Trophoblast cell (in vitro differentiated cells and primary cell): ENCODE measurements at regions not wholly inside any gene's neighbourhood (a gene's known extent, or its start where the extent isn't known, plus 50 kb on each side); places are given as distances from the start of the nearest gene placed in this dataset.

ENCODE experiments used
- DNase-seq, 2 donors: peaks; one replicate each; pipeline ENCODE4 v3.0.0-alpha.2; 2016
- H2AFZ ChIP-seq: 2 replicates; pipeline ENCODE4 v1.6.1; 2013; ENCODE audit warnings: low read length, moderate library complexity, mild to moderate bottlenecking; ENCODE audit not compliant: insufficient read depth, poor library complexity
- H2AK5ac ChIP-seq: 2 replicates; pipeline ENCODE4 v1.6.1; 2013; ENCODE audit warnings: mild to moderate bottlenecking, low read length
- H2BK120ac ChIP-seq: 2 replicates; pipeline ENCODE4 v1.6.1; 2013; ENCODE audit warnings: low read length, mild to moderate bottlenecking, moderate library complexity; ENCODE audit not compliant: insufficient read depth, poor library complexity
- H2BK12ac ChIP-seq: 2 replicates; pipeline ENCODE4 v1.6.1; 2013; ENCODE audit warnings: mild to moderate bottlenecking, low read length, moderate library complexity
- H2BK5ac ChIP-seq: 2 replicates; pipeline ENCODE4 v1.6.1; 2013; ENCODE audit warnings: low read length, low read depth, moderate library complexity, mild to moderate bottlenecking; ENCODE audit not compliant: poor library complexity
- H3K14ac ChIP-seq: 2 replicates; pipeline ENCODE4 v1.6.1; 2013; ENCODE audit warnings: mild to moderate bottlenecking, low read length
- H3K18ac ChIP-seq: 2 replicates; pipeline ENCODE4 v1.6.1; 2013; ENCODE audit warnings: mild to moderate bottlenecking, low read length
- H3K23ac ChIP-seq: 2 replicates; pipeline ENCODE4 v1.6.1; 2013; ENCODE audit warnings: low read length
- H3K27ac ChIP-seq: 2 replicates; pipeline ENCODE4 v1.5.1; 2013; ENCODE audit warnings: low read depth, mild to moderate bottlenecking, inconsistent platforms, low read length, moderate library complexity
- H3K27me3 ChIP-seq: 2 replicates; pipeline ENCODE4 v1.6.1; 2013; ENCODE audit warnings: inconsistent platforms, mild to moderate bottlenecking, low read length, moderate library complexity; ENCODE audit not compliant: insufficient read depth
- H3K36me3 ChIP-seq, 2 experiments: 1 replicate in 1 of 2; 2 replicates in 1 of 2; pipeline ENCODE4 v1.6.1; 2013; ENCODE audit warnings: low read length in 2 of 2, mild to moderate bottlenecking in 2 of 2, moderate library complexity in 1 of 2; ENCODE audit not compliant: insufficient read depth in 2 of 2, control insufficient read depth in 1 of 2
- H3K4ac ChIP-seq: 2 replicates; pipeline ENCODE4 v1.6.1; 2013; ENCODE audit warnings: low read depth, mild to moderate bottlenecking, low read length, moderate library complexity
- H3K4me1 ChIP-seq, 2 experiments: 1 replicate in 1 of 2; 2 replicates in 1 of 2; pipeline ENCODE4 v1.6.1; 2013; ENCODE audit warnings: low read length in 2 of 2, mild to moderate bottlenecking in 2 of 2, moderate library complexity in 1 of 2; ENCODE audit not compliant: insufficient read depth in 2 of 2, control insufficient read depth in 1 of 2
- H3K4me2 ChIP-seq: 2 replicates; pipeline ENCODE4 v1.6.1; 2013; ENCODE audit warnings: inconsistent platforms, mild to moderate bottlenecking, low read length, moderate library complexity
- H3K4me3 ChIP-seq: 2 replicates; pipeline ENCODE4 v1.5.1; 2013; ENCODE audit warnings: mild to moderate bottlenecking, low read depth, low read length, inconsistent platforms
- H3K79me1 ChIP-seq: one replicate; pipeline ENCODE4 v1.6.1; 2013; ENCODE audit warnings: low read length
- H3K79me2 ChIP-seq: 2 replicates; pipeline ENCODE4 v1.6.1; 2013; ENCODE audit warnings: low read length, mild to moderate bottlenecking; ENCODE audit not compliant: control insufficient read depth, insufficient read depth, poor library complexity
- H3K9ac ChIP-seq: 2 replicates; pipeline ENCODE4 v1.6.1; 2013; ENCODE audit warnings: mild to moderate bottlenecking, low read length
- H3K9me3 ChIP-seq: 2 replicates; pipeline ENCODE4 v1.6.1; 2013; ENCODE audit warnings: low read depth, mild to moderate bottlenecking, control low read depth, inconsistent platforms, low read length; ENCODE audit not compliant: insufficient read depth
- H4K12ac ChIP-seq: 2 replicates; pipeline ENCODE4 v1.6.1; 2013; ENCODE audit warnings: low read depth, mild to moderate bottlenecking, low read length, moderate library complexity
- H4K8ac ChIP-seq: 2 replicates; pipeline ENCODE4 v1.6.1; 2013; ENCODE audit warnings: low read depth, mild to moderate bottlenecking, low read length, moderate library complexity
- H4K91ac ChIP-seq: one replicate; pipeline ENCODE4 v1.6.1; 2013; ENCODE audit warnings: low read depth, mild to moderate bottlenecking, low read length, moderate library complexity
- WGBS: extraction: QIAGEN DNeasy Blood & Tissue Kit; methylation state at CpG from one replicate; pipeline ENCODE4 v1.1.7; 2013; ENCODE audit warnings: missing lambda C conversion rate; ENCODE audit not compliant: insufficient read length, insufficient coverage; ENCODE audit errors: extremely low coverage; 5-methylcytosine and 5-hydroxymethylcytosine counted together

DNA sequence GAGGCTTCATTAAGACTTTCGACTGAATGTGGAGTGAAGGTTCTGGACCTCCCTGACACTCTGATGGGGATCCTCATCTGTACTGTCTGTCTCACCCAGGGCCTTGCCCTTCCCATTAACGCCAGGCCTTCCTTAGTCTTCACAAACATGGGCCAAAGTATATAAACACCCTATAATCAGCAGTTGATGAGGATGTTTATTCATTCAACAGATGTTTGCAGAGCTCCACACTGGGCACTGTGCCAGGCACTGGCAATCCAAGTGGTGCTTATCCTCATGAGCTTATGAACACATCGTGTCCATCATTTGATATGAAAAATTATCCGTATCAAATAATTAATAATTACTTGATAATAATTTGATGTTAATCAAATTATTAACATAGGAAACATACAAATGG, 454.4 kb downstream of the FUT8 start:
- H4K12ac ChIP-seq = no peak overlapping the region
- WGBS = no CpG with 5 or more reads among the region's 4 CpGs
- no peaks in the 10 kb centered on the region for H3K36me3 ChIP-seq
- no peak overlapping the region for H2AFZ ChIP-seq
- H2BK12ac ChIP-seq = no peak overlapping the region
- no peak overlapping the region for H3K27ac ChIP-seq
- no peaks in the 10 kb centered on the region for H3K79me1 ChIP-seq
- no peak overlapping the region for H3K9ac ChIP-seq
- no peak overlapping the region for H3K4ac ChIP-seq
- no peak overlapping the region for H4K91ac ChIP-seq
- H3K4me1 ChIP-seq = no peaks in the 10 kb centered on the region
- H2AK5ac ChIP-seq = no peak overlapping the region
- H3K4me3 ChIP-seq = no peak overlapping the region
- DNase-seq = no peak
- H2BK5ac ChIP-seq = no peak overlapping the region
- H3K23ac ChIP-seq = no peak overlapping the region
- H3K9me3 ChIP-seq = no peaks in the 10 kb centered on the region
- H3K27me3 ChIP-seq = no peaks in the 10 kb centered on the region
- H3K79me2 ChIP-seq = no peaks in the 10 kb centered on the region
- H3K14ac ChIP-seq = no peak overlapping the region
- no peak overlapping the region for H3K18ac ChIP-seq
- no peak overlapping the region for H4K8ac ChIP-seq
- no peak overlapping the region for H2BK120ac ChIP-seq
- no peak overlapping the region for H3K4me2 ChIP-seq

DNA sequence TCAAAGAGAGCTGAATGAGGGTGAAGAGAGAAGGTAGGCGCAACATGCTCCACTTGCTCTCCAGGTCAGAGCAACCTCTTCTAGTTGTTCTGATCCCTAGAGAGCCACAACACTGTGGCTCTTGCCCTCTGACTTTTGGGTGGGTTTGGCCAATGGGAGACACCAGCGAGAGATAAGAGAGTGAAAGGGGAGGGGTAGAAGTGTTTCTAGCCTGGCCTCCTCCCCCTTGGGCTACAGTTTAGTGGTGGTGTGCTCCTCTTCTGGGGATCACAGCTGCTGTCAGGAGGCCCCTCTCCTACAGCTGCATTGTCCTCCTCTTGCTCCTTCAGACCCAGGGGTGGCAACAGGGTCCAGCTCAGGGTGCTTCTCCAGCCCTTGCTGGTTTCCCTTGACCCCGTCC, 454.8 kb downstream of the FUT8 start:
- Histone ChIP-seq H2AK5ac (no peak overlapping the region), H2BK120ac (no peak overlapping the region), H3K9ac (no peak overlapping the region), H3K79me2 (no peaks in the 10 kb centered on the region), H4K8ac (no peak overlapping the region), H3K14ac (no peak overlapping the region), H3K4me1 (no peaks in the 10 kb centered on the region), H4K91ac (no peak overlapping the region), H3K4me2 (no peak overlapping the region), H3K79me1 (no peaks in the 10 kb centered on the region), H2AFZ (no peak overlapping the region), H3K9me3 (no peaks in the 10 kb centered on the region), H3K18ac (no peak overlapping the region), H2BK12ac (no peak overlapping the region), H3K36me3 (no peaks in the 10 kb centered on the region), H2BK5ac (no peak overlapping the region), H3K23ac (no peak overlapping the region), H3K4me3 (peak overlapping the region; percentile 26), H3K27me3 (no peaks in the 10 kb centered on the region), H3K4ac (no peak overlapping the region), H3K27ac (no peak overlapping the region), H4K12ac (no peak overlapping the region)
- WGBS = no CpG with 5 or more reads among the region's 3 CpGs
- no peak for DNase-seq

DNA sequence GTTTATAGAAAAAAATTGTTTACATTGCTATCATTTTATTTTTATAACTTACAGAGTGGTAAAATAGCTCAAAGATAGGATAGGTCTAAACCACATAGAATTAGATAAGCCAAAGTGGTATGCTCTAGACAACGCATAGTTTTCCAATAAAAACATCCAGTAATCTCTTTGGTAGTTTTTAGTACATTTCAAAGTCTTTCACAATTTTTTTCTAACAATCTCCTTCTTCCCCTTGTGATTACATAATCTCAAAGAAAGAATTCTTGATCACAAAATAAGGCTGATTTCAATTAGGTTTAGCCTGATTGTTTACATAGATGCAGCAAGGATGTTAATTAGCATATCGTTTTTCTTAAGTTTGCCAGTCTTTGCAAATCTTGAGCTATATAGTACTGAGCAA, 460.0 kb downstream of the FUT8 start:
- Histone ChIP-seq H2BK12ac (no peak overlapping the region), H4K8ac (no peak overlapping the region), H3K27ac (no peak overlapping the region), H3K18ac (no peak overlapping the region), H3K4me3 (no peak overlapping the region), H3K9me3 (no peaks in the 10 kb centered on the region), H3K4me2 (no peak overlapping the region), H2AK5ac (no peak overlapping the region), H2BK120ac (no peak overlapping the region), H3K4ac (no peak overlapping the region), H2AFZ (no peak overlapping the region), H3K4me1 (no peaks in the 10 kb centered on the region), H3K9ac (no peak overlapping the region), H3K27me3 (no peaks in the 10 kb centered on the region), H4K91ac (no peak overlapping the region), H3K36me3 (no peaks in the 10 kb centered on the region), H3K79me1 (no peaks in the 10 kb centered on the region), H4K12ac (no peak overlapping the region), H3K23ac (no peak overlapping the region), H3K14ac (no peak overlapping the region), H2BK5ac (no peak overlapping the region), H3K79me2 (no peaks in the 10 kb centered on the region)
- no CpG with 5 or more reads among the region's 2 CpGs for WGBS
- no peak for DNase-seq

DNA sequence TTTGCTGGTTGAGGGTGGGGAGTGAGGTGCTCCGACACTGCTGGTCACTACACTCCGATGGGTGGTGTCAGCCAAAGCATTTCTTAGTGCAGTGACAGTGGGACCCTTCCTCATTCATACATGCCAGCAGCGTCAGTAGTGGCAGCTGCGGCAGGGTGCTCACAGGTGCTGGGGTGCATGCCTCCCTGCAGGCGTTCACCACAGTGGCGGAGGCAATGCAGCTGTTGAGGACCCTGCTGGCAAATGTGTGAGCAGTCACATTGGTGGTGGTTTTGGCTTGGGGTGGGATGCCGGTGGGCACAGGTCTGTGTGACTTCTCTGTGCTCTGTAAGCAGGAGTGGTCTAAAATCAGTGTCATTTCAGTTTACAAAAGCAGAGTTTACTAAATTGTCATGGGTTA, 464.6 kb downstream of the FUT8 start:
- Histone ChIP-seq H4K91ac (no peak overlapping the region), H3K27ac (no peak overlapping the region), H3K79me1 (no peaks in the 10 kb centered on the region), H2BK12ac (no peak overlapping the region), H3K9me3 (no peaks in the 10 kb centered on the region), H3K27me3 (no peaks in the 10 kb centered on the region), H3K79me2 (no peaks in the 10 kb centered on the region), H4K8ac (no peak overlapping the region), H3K14ac (no peak overlapping the region), H3K36me3 (no peaks in the 10 kb centered on the region), H3K4me3 (no peak overlapping the region), H3K9ac (no peak overlapping the region), H3K4me1 (no peaks in the 10 kb centered on the region), H3K18ac (no peak overlapping the region), H2AK5ac (no peak overlapping the region), H2BK120ac (no peak overlapping the region), H3K23ac (no peak overlapping the region), H2BK5ac (no peak overlapping the region), H4K12ac (no peak overlapping the region), H2AFZ (no peak overlapping the region), H3K4ac (no peak overlapping the region), H3K4me2 (no peak overlapping the region)
- WGBS = no CpG with 5 or more reads among the region's 7 CpGs
- no peak for DNase-seq
